T-helper 2 cell treated with Interferon-gamma antibody and Interleukin-4, amounts not matched to agents 100 ng/mL and 5 ng/mL, for 36 hours (primary cell): ENCODE measurements at regions not wholly inside any gene's neighbourhood (a gene's known extent, or its start where the extent isn't known, plus 50 kb on each side); places are given as distances from the start of the nearest gene placed in this dataset.
"Not testable (repeated sequence)": the region's sequence is repeated elsewhere in the genome, so short reads cannot be mapped to it uniquely, and the experiment has no call there.

Experiments used
- intact Hi-C: fragments of 100-400 bp; cut with micrococcal nuclease; formaldehyde crosslinking; loops from one replicate; pipeline ENCODE4 v1.15.1; 2023

GRCh38 chr2:16973586-16974286, 308.1 kb upstream of the CYRIA start:
- intact Hi-C loops = no loop called here

GRCh38 chr2:16972276-16972675, 306.6 kb upstream of the CYRIA start:
- intact Hi-C loops = no loop called here

GRCh38 chr2:16971722-16972234, 306.1 kb upstream of the CYRIA start:
- intact Hi-C loops = no loop called here

GRCh38 chr2:16970948-16971347, 305.3 kb upstream of the CYRIA start:
- intact Hi-C loops = not testable (repeated sequence)

GRCh38 chr2:16962505-16962904, 296.9 kb upstream of the CYRIA start:
- intact Hi-C loops = no loop called here

GRCh38 chr2:16960579-16960978, 294.9 kb upstream of the CYRIA start:
- intact Hi-C loops = no loop called here

- intact Hi-C loops = no loop called here
Observed at GRCh38 chr2:16958266-16958665, 292.6 kb upstream of the CYRIA start.

- intact Hi-C loops = no loop called here
Observed at GRCh38 chr2:16952805-16953204, 287.2 kb upstream of the CYRIA start.

- intact Hi-C loops = no loop called here
Observed at GRCh38 chr2:16952368-16952767, 286.7 kb upstream of the CYRIA start.

- intact Hi-C loops = no loop called here
Observed at GRCh38 chr2:16950436-16950835, 284.8 kb upstream of the CYRIA start.

- intact Hi-C loops = no loop called here
Observed at GRCh38 chr2:16948710-16949109, 283.1 kb upstream of the CYRIA start.

- intact Hi-C loops = no loop called here
Observed at GRCh38 chr2:16948053-16948452, 282.4 kb upstream of the CYRIA start.

GRCh38 chr2:16943279-16943958, 277.8 kb upstream of the CYRIA start:
- intact Hi-C loops = no loop called here

GRCh38 chr2:16940214-16940613, 274.6 kb upstream of the CYRIA start:
- intact Hi-C loops = no loop called here

GRCh38 chr2:16939771-16940170, 274.1 kb upstream of the CYRIA start:
- intact Hi-C loops = no loop called here

GRCh38 chr2:16933355-16933754, 267.7 kb upstream of the CYRIA start:
- intact Hi-C loops = no loop called here

- intact Hi-C loops = no loop called here
Observed at GRCh38 chr2:16932826-16933225, 267.2 kb upstream of the CYRIA start.

GRCh38 chr2:16931441-16931840, 265.8 kb upstream of the CYRIA start:
- intact Hi-C loops = no loop called here

- intact Hi-C loops = no loop called here
Observed at GRCh38 chr2:16927398-16927797, 261.8 kb upstream of the CYRIA start.

GRCh38 chr2:16925145-16925544, 259.5 kb upstream of the CYRIA start:
- intact Hi-C loops = no loop called here

GRCh38 chr2:16915341-16915755, 249.7 kb upstream of the CYRIA start:
- intact Hi-C loops = not testable (repeated sequence)

- intact Hi-C loops = no loop called here
Observed at GRCh38 chr2:16911746-16912145, 246.1 kb upstream of the CYRIA start.

GRCh38 chr2:16908656-16909055, 243.0 kb upstream of the CYRIA start:
- intact Hi-C loops = no loop called here
